GM23338 (cell line): ENCODE measurements at regions not wholly inside any gene's neighbourhood (a gene's known extent, or its start where the extent isn't known, plus 50 kb on each side); places are given as distances from the start of the nearest gene placed in this dataset.

Source experiments
- ATAC-seq: fragments of 200-7000 bp; cut with Tn5 transposase; 3 replicates; pipeline ENCODE4 v1.9.1; 2020
- DNase-seq: peaks from one replicate; pipeline ENCODE4 v3.0.0-alpha.2; 2015; ENCODE audit warnings: low spot score
- H2AFZ ChIP-seq: fragments of 200-600 bp; sonication (generic); 2 replicates; pipeline ENCODE4 v1.8.0; 2016; ENCODE audit warnings: antibody characterized with exemption, mild to moderate bottlenecking, moderate library complexity
- H3F3A ChIP-seq: fragments of 200-600 bp; sonication (generic); replicated peaks from 2 replicates; pipeline ENCODE4 v1.8.0; 2017; ENCODE audit warnings: antibody characterized with exemption, mixed run types, low read depth
- H3K27ac ChIP-seq: fragments of 200-600 bp; sonication (generic); 2 replicates; pipeline ENCODE4 v1.6.1; 2016; ENCODE audit warnings: low read depth
- H3K27me3 ChIP-seq: fragments of 200-600 bp; sonication (generic); 2 replicates; pipeline ENCODE4 v1.8.0; 2016; ENCODE audit warnings: mild to moderate bottlenecking, mixed run types, moderate library complexity; ENCODE audit not compliant: insufficient read depth
- H3K36me3 ChIP-seq: fragments of 200-600 bp; sonication (generic); 2 replicates; pipeline ENCODE4 v1.8.0; 2016; ENCODE audit warnings: mild to moderate bottlenecking; ENCODE audit not compliant: insufficient read depth
- H3K4me1 ChIP-seq: fragments of 200-600 bp; sonication (generic); 2 replicates; pipeline ENCODE4 v1.8.0; 2016; ENCODE audit warnings: mild to moderate bottlenecking, moderate library complexity; ENCODE audit not compliant: insufficient read depth
- H3K4me2 ChIP-seq: fragments of 200-600 bp; sonication (generic); 2 replicates; pipeline ENCODE4 v1.7.1; 2017; ENCODE audit warnings: mixed run types
- H3K4me3 ChIP-seq: fragments of 200-600 bp; sonication (generic); 2 replicates; pipeline ENCODE4 v1.6.1; 2016; ENCODE audit warnings: mixed run types
- H3K79me2 ChIP-seq: fragments of 200-600 bp; sonication (generic); replicated peaks from 2 replicates; pipeline ENCODE4 v1.8.0; 2017; ENCODE audit warnings: mild to moderate bottlenecking; ENCODE audit not compliant: insufficient read depth
- H3K9me2 ChIP-seq: fragments of 200-600 bp; sonication (generic); 2 replicates; pipeline ENCODE4 v1.8.0; 2017; ENCODE audit not compliant: insufficient read depth
- H4K20me1 ChIP-seq: fragments of 200-600 bp; sonication (generic); replicated peaks from 2 replicates; pipeline ENCODE4 v1.8.0; 2017; ENCODE audit warnings: mild to moderate bottlenecking; ENCODE audit not compliant: insufficient read depth
- H3K27ac Mint-ChIP-seq: 2 replicates; pipeline ENCODE4 v1.8.0; 2020; ENCODE audit warnings: inconsistent platforms, mild to moderate bottlenecking, moderate library complexity, mixed read lengths
- H3K27me3 Mint-ChIP-seq: 3 replicates; pipeline ENCODE4 v1.8.0; 2022; ENCODE audit warnings: low read depth, mild to moderate bottlenecking, moderate library complexity, mixed read lengths, inconsistent platforms; ENCODE audit not compliant: insufficient read depth, poor library complexity
- H3K36me3 Mint-ChIP-seq: 3 replicates; pipeline ENCODE4 v1.8.0; 2021; ENCODE audit warnings: low read depth, mild to moderate bottlenecking, inconsistent platforms, moderate library complexity, mixed read lengths
- H3K4me1 Mint-ChIP-seq: 3 replicates; pipeline ENCODE4 v1.8.0; 2020; ENCODE audit warnings: mild to moderate bottlenecking, inconsistent platforms, mixed read lengths
- H3K4me3 Mint-ChIP-seq: 3 replicates; pipeline ENCODE4 v1.8.0; 2021; ENCODE audit warnings: moderate library complexity, mild to moderate bottlenecking, inconsistent platforms, mixed read lengths
- H3K9me3 Mint-ChIP-seq: 3 replicates; pipeline ENCODE4 v1.8.0; 2020; ENCODE audit warnings: moderate library complexity, mild to moderate bottlenecking, inconsistent platforms, mixed read lengths
- CREB1 ChIP-seq: fragments of 250-450 bp; sonication (Bioruptor Pico); IDR thresholded peaks from 2 replicates; pipeline ENCODE4 v1.5.0; 2020; ENCODE audit warnings: low read depth, mild to moderate bottlenecking, moderate library complexity
- EZH2 ChIP-seq: fragments of 200-600 bp; sonication (generic); IDR thresholded peaks from one replicate; pipeline ENCODE4 v1.8.0; 2017; ENCODE audit warnings: antibody characterized with exemption, mild to moderate bottlenecking, low read depth; ENCODE audit not compliant: unreplicated experiment
- EZH2phosphoT487 ChIP-seq: fragments of 200-600 bp; sonication (generic); IDR thresholded peaks from one replicate; pipeline ENCODE4 v1.8.1; 2018; ENCODE audit warnings: antibody characterized with exemption; ENCODE audit not compliant: unreplicated experiment
- JUNB ChIP-seq: IDR thresholded peaks from one replicate; pipeline ENCODE4 v1.6.1; 2016; ENCODE audit warnings: antibody characterized with exemption; ENCODE audit not compliant: unreplicated experiment
- NANOG ChIP-seq: IDR thresholded peaks from 2 replicates; pipeline ENCODE4 v1.6.1; 2016; ENCODE audit warnings: antibody characterized with exemption, borderline replicate concordance
- POLR2AphosphoS5 ChIP-seq: IDR thresholded peaks from 2 replicates; pipeline ENCODE4 v1.6.1; 2016; ENCODE audit warnings: antibody characterized with exemption, low read depth
- REST ChIP-seq: IDR thresholded peaks from one replicate; pipeline ENCODE4 v1.6.1; 2018; ENCODE audit warnings: antibody characterized with exemption; ENCODE audit not compliant: unreplicated experiment
- STAT1 ChIP-seq: IDR thresholded peaks from one replicate; pipeline ENCODE4 v1.6.1; 2016; ENCODE audit warnings: antibody characterized with exemption; ENCODE audit not compliant: unreplicated experiment
- ZNF114 ChIP-seq: fragments of 250-450 bp; sonication (Bioruptor Pico); IDR thresholded peaks from 2 replicates; pipeline ENCODE4 v1.5.0; 2020; ENCODE audit warnings: mild to moderate bottlenecking, moderate library complexity
- ZNF331 ChIP-seq: fragments of 250-450 bp; sonication (Bioruptor Pico); IDR thresholded peaks from 2 replicates; pipeline ENCODE4 v1.5.0; 2020; ENCODE audit warnings: low read depth, mild to moderate bottlenecking, moderate library complexity
- ZNF462 ChIP-seq: fragments of 250-450 bp; sonication (Bioruptor Pico); IDR thresholded peaks from 2 replicates; pipeline ENCODE4 v1.5.0; 2020; ENCODE audit warnings: mild to moderate bottlenecking, moderate library complexity

- Histone ChIP-seq H3K9me2 (no peaks in the 10 kb centered on the region), H2AFZ (no peak overlapping the region), H3K27me3 (no peaks in the 10 kb centered on the region), H4K20me1 (no peaks in the 10 kb centered on the region), H3K27ac (no peak overlapping the region), H3K79me2 (no peaks in the 10 kb centered on the region), H3K36me3 (no peaks in the 10 kb centered on the region), H3F3A (no peaks in the 10 kb centered on the region), H3K4me3 (no peak overlapping the region), H3K4me1 (no peaks in the 10 kb centered on the region), H3K4me2 (no peak overlapping the region)
- no peak overlapping the region for H3K27ac Mint-ChIP-seq
- H3K4me3 Mint-ChIP-seq: no peak overlapping the region
- H3K4me1 Mint-ChIP-seq: no peaks in the 10 kb centered on the region; the same call in 2 of the 3 replicates
- no peak for DNase-seq
- H3K9me3 Mint-ChIP-seq: peaks cover 84% of the 10 kb centered on the region
- H3K27me3 Mint-ChIP-seq: peaks cover 2% of the 10 kb centered on the region
- no peaks in the 10 kb centered on the region; the same call in 2 of the 3 replicates for H3K36me3 Mint-ChIP-seq
- TF ChIP-seq POLR2AphosphoS5 (no peak), NANOG (no peak)
- no peak for ATAC-seq
Measured at GRCh38 chr3:5339967-5340535, 152.5 kb downstream of the EDEM1 start.

GRCh38 chr3:5341610-5342009, 154.1 kb downstream of the EDEM1 start:
- no peak overlapping the region for H3K27ac Mint-ChIP-seq
- TF ChIP-seq STAT1: no peak
- no peak for TF ChIP-seq ZNF331 (CRISPR knock-in tag)
- TF ChIP-seq CREB1 (CRISPR knock-in tag): no peak
- no peak for TF ChIP-seq ZNF114 (CRISPR knock-in tag)
- no peak for TF ChIP-seq ZNF462 (CRISPR knock-in tag)
- no peak for TF ChIP-seq EZH2
- TF ChIP-seq JUNB: no peak
- no peak for TF ChIP-seq REST
- no peak for TF ChIP-seq NANOG
- no peak for TF ChIP-seq EZH2phosphoT487
- no peak for TF ChIP-seq POLR2AphosphoS5

More at GRCh38 chr3:5341610-5342009, 154.1 kb downstream of the EDEM1 start:
- no peaks in the 10 kb centered on the region for H3K9me2 ChIP-seq
- no peak overlapping the region for H3K4me3 ChIP-seq
- Mint-ChIP-seq H3K27me3 (peaks cover 5% of the 10 kb centered on the region), H3K9me3 (peaks cover 87% of the 10 kb centered on the region), H3K4me1 (no peaks in the 10 kb centered on the region; the same call in 2 of the 3 replicates), H3K4me3 (no peak overlapping the region), H3K36me3 (no peaks in the 10 kb centered on the region; the same call in 2 of the 3 replicates)
- H3K4me1 ChIP-seq: no peaks in the 10 kb centered on the region
- no peak overlapping the region for H3K27ac ChIP-seq
- no peaks in the 10 kb centered on the region for H3F3A ChIP-seq
- no peaks in the 10 kb centered on the region for H4K20me1 ChIP-seq
- no peak overlapping the region for H3K4me2 ChIP-seq
- ATAC-seq: no peak
- no peaks in the 10 kb centered on the region for H3K36me3 ChIP-seq
- no peak overlapping the region for H2AFZ ChIP-seq
- no peaks in the 10 kb centered on the region for H3K27me3 ChIP-seq
- no peak for DNase-seq
- no peaks in the 10 kb centered on the region for H3K79me2 ChIP-seq
